Stimulated activated CD4-positive, alpha-beta T cell treated with anti-CD3 and anti-CD28 coated beads, Interleukin-1b, Interleukin-23, amount 100 ng/mL, for 48 hours (primary cell): ENCODE measurements at regions not wholly inside any gene's neighbourhood (a gene's known extent, or its start where the extent isn't known, plus 50 kb on each side); places are given as distances from the start of the nearest gene placed in this dataset.
"Not testable (repeated sequence)": the region's sequence is repeated elsewhere in the genome, so short reads cannot be mapped to it uniquely, and the experiment has no call there.

ENCODE experiments used
- DNase-seq: peaks from one replicate; pipeline ENCODE4 v3.0.0-alpha.2; 2020

DNA sequence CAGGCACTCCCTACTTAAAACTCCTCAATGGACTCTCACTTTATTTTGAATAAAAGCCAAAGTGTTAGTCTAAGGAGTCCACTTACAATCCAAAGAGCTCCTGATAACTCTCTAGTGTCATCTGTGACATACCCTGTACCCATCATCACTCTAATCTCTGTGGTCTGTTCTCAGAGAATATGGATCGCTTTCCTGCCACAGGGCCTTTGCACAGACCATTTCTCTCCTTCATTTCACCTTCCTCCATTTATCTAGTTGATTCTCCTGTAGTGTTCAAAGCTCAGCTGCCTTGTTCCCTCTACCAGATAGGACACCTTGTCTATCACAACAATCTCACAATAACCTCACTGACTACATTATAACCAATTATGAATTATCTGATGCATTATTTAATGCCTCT lies 185.4 kb upstream of the KBTBD8 start:
- DNase-seq, result no peak

GRCh38 chr3:66816090-66816761 lies 181.9 kb upstream of the KBTBD8 start:
- DNase-seq, result no peak

- DNase-seq, result no peak
These were observed 180.1 kb upstream of the KBTBD8 start for GRCh38 chr3:66817951-66818557.

- DNase-seq, result no peak
These were observed 178.1 kb upstream of the KBTBD8 start for GRCh38 chr3:66819993-66820501.

- peak; percentile 65 for DNase-seq
These were observed 175.7 kb upstream of the KBTBD8 start for GRCh38 chr3:66822186-66823008.

DNA sequence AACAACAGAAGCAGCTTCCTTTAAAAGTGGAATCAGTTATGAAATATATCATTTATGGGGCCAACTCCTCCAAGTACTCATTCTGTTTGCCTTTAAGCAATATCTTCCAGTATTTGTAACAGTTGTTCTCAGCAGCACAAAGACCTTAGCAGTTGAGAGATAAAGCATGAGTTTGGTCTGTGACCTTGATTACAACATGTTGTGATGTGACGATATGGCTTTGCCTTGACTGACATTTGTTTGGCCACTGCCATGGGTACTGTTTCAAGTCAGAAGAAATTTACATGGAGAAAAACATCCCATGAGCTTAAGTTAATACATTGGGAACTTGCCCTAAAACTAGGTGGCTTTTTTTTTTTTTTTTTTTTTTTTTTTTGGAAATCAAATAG lies 175.1 kb upstream of the KBTBD8 start:
- DNase-seq, result no peak

DNA sequence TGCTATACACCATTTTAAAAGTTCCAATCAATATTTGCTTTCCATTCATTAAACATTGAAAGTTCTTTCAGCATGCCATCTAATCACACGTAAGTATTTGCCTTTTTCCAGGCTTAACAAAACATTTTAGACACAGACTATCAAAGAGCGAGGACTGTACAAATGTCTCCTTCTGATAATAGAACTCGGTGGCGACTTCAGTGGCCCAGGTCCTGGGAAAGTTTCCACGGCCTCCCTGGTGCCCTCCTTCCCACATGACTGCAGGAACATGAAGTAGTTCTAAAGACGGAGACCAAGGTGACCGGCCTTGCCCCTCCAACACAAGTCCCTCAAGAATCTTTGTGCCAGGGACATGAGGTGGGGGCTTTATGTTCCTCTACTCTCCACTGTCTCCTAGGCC lies 174.6 kb upstream of the KBTBD8 start:
- no peak for DNase-seq

GRCh38 chr3:66825375-66825774 lies 172.7 kb upstream of the KBTBD8 start:
- no peak for DNase-seq

DNA sequence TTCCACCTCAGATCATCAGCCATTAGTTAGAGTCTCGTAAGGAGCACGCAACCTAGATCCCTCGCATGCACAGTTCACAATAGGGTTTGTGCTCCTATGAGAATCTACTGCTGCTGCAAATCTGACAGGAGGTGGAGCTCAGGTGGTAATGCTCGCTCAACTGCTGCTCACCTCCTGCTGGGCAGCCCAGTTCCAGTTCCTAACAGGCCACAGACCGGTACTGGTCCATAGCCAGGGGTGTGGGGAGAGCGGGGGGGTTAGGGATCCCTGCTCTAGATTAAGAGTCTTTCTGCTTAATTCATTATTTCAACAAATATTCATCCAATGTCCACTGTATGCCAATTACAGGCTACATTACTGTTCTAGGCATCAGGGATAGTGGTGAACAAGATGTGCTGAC lies 170.4 kb upstream of the KBTBD8 start:
- no peak for DNase-seq

GRCh38 chr3:66828303-66828702 lies 169.8 kb upstream of the KBTBD8 start:
- no peak for DNase-seq

DNA sequence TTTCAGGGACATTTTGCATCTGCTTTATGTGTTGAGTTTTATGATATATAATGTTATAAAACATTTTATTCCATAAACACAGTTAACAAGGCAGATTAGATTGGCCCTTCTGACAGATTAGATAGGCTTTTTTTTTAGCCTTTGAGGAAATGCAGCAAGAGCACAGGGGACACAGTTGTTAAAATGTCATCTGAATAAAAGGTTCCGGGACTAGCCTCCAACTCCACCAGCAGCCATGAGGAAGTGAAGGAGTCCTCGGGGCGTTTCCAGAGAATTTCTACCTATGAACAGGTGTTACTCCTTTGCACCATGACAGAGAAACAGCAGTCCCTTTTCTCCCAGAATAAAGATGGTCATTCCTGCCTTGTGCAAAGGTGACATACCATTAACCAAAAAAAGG lies 167.8 kb upstream of the KBTBD8 start:
- DNase-seq, result no peak

DNA sequence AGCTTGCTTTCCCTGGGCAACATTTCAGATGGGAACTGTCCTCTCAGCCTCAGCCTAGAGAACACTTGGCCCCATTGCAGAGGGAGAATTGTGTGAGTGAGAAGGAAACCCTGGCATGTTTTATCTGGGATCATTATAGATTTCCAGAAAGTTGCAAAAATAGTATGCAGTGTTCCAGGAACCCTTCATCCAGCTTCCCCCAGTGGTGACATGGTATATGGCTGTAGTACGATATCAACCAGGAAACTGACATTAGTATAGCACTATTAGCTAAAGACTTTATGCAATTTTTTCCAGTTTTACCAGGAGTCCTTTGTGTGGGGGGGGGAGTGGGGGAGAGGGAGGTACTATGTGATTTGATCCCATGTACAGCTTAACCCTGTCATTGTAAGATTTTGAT lies 166.2 kb upstream of the KBTBD8 start:
- no peak for DNase-seq

DNA sequence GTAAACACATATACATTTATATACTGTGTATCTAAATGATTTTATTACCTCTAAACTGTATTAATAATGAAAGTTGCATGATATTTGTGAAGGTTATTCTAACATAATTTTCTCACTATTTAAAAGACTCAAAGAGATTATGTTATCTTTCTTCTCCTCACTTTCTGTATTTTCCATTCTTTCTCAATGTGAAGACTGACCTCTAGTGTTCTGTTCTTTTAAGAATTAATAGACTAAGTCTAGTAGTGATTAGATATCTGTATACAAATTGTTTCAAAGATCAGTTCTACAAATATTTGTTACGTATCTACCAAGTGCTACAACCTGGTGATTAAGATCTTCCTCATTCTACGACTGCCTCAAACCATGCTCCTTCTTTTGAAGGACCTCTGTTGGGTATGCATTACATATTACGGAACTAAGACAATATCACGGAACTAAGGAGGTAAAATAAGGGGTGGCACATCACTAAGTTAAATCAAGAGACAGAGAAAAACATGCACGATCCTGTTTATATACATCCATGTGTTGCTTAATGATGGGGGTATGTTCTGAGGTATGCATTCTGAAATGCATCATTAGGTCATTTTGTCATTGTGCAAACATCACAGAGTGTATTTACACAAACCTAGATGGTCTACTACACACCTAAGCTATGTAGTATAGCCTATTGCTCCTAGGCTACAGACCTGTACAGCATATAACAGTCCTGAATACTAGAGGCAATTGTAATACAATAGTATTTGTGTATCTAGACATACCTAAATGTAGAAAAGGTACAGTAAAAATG lies 161.5 kb upstream of the KBTBD8 start:
- no peak for DNase-seq

DNA sequence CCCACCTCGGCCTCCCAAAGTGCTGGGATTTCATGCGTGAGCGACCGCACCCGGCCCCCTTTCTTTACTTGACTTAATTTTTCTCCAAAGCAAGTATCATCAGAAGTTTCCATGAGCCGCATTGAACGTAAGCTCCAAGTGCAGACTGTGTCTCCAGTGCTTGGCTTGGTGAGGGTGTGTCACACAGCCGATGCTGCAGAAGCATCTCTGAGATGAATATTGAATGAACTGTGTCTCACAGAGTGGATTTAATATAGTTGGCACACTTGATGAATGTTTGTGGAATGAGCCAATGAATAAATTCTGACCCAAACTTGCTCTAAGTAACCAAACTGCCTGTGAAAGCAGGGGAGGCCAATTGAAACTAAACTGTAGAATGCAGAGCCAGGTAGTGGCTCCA lies 159.4 kb upstream of the KBTBD8 start:
- no peak for DNase-seq

DNA sequence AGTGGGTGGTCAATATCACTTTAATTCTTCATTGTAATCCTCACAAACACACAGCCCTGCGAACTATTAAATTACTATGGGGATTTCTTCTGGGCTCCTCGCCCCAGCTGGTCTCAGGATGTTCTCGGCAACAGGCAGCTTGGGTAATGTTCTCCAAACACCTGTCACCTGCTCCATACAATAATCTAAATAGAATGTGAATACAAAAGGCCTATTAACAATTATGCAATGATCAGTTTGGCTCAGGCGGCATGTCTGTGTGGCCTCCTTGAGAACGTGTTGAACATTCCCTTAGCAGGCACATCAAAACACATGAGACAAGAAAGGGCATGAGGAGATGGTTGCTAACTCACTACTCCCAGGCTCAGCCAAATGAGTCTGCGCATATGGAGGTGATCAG lies 158.6 kb upstream of the KBTBD8 start:
- DNase-seq, result no peak

DNA sequence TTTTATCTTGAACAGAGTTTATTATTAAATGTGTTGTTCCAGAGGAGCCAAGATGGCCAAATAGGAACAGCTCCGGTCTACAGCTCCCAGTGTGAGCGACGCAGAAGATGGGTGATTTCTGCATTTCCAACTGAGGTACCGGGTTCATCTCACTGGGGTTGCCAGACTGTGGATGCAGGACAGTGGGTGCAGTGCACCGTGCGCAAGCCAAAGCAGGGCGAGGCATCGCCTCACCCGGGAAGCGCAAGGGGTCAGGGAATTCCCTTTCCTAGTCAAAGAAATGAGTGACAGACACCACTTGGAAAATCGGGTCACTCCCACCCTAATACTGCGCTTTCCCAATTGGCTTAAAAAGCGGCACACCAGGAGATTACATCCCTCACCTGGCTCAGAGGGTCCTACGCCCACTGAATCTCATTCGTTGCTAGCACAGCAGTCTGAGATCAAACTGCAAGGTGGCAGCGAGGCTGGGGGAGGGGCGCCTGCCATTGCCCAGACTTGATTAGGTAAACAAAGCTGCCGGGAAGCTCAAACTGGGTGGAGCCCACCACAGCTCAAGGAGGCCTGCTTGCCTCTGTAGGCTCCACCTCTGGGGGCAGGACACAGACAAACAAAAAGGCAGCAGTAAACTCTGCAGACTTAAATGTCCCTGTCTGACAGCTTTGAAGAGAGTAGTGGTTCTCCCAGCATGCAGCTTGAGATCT lies 155.2 kb upstream of the KBTBD8 start:
- not testable (repeated sequence) for DNase-seq

DNA sequence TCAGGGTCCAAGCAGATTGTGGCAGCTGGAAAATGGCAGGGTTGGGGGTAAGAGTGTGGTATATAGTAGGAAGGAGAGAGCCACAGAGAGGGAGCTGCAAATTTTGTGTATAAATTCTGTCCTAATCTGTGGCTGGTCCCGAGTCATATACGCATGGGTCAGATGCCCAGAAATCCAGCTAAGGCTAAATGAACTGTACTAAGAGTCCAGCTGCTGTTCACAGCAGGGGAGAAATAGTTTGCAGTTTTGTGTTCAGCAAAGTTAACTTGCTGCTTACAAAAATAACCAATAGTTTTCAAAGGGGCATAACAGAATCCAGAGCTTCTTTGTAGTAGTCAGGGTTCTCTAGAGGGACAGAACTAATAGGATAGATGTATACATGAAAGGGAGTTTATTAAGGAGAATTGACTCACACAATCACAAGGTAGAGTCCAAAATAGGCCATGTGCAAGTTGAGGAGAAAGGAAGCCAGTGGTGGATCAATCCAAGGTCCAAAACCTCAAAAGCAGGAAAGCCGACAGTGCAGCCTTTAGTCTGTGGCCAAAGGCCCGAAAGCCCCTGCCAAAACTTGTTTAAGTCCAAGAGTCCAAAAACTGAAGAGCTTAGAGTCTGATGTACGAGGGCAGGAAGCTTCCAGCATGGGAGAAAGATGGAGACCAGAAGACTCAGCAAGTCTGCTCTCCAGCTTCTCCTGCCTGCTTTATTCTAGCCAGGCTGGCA lies 146.1 kb upstream of the KBTBD8 start:
- no peak for DNase-seq

DNA sequence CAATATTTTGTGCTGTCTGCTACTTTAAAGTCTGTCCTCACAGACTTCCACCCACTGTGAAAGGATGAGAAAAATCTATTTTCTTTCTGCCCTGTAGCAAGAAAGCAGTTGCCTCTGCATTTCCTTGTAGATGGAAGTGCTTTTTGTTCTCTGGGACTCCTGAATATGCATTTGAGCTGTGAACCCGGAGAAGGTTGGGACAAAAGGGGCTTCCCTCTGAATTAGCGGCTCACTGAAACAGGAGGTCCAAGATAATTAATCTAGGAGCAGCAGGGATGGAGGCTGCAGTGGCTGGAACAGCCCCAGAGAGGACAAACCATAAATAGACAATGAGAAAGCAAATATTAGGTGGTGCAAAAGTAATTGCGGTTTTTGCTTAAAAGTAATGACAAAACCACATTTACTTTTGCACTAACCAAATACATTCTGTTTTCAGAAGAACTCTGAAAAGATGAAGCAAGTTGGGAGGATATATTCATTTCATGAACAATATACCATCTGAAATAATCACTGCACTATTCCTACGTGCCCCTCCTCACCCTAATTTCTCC lies 143.4 kb upstream of the KBTBD8 start:
- no peak for DNase-seq

GRCh38 chr3:66856533-66856932 lies 141.6 kb upstream of the KBTBD8 start:
- no peak for DNase-seq

- no peak for DNase-seq
These were observed 139.3 kb upstream of the KBTBD8 start for GRCh38 chr3:66858656-66859381.

GRCh38 chr3:66860771-66861170 lies 137.3 kb upstream of the KBTBD8 start:
- no peak for DNase-seq
